GM19324 (cell line): ENCODE measurements at regions not wholly inside any gene's neighbourhood (a gene's known extent, or its start where the extent isn't known, plus 50 kb on each side); places are given as distances from the start of the nearest gene placed in this dataset.
A peak's percentile ranks its signal among the peaks of the same experiment; 100 is the strongest.

Experiments
- ATAC-seq: cut with Tn5 transposase; IDR thresholded peaks from one replicate; pipeline ENCODE4 v1.9.1; 2021; ENCODE audit warnings: mild to moderate bottlenecking, moderate library complexity; ENCODE audit not compliant: unreplicated experiment, low FRiP score

GRCh38 chr2:64196963-64197362 lies 52.7 kb upstream of the PELI1 start:
- ATAC-seq, result no peak

DNA sequence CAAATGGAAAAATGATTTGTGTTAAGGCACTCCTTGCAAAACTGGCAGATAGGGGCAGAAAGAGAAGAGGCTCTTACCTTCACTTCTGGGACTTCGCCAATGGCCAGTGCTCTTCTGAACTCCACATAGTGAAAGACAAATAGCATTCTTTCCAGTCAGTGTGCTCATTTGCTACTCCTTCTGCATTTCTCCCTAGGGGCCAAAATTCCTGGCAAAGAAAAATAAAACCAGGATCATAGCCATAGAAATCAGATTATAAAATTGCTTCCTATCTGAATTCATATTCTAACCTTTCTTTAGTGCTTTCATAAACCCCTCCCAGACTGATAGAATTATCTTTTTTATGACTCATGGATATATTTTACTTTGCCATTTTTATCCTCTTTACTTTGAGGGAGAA lies 56.9 kb upstream of the PELI1 start:
- no peak for ATAC-seq

GRCh38 chr2:64202206-64202845 lies 58.1 kb upstream of the PELI1 start:
- ATAC-seq, result no peak

DNA sequence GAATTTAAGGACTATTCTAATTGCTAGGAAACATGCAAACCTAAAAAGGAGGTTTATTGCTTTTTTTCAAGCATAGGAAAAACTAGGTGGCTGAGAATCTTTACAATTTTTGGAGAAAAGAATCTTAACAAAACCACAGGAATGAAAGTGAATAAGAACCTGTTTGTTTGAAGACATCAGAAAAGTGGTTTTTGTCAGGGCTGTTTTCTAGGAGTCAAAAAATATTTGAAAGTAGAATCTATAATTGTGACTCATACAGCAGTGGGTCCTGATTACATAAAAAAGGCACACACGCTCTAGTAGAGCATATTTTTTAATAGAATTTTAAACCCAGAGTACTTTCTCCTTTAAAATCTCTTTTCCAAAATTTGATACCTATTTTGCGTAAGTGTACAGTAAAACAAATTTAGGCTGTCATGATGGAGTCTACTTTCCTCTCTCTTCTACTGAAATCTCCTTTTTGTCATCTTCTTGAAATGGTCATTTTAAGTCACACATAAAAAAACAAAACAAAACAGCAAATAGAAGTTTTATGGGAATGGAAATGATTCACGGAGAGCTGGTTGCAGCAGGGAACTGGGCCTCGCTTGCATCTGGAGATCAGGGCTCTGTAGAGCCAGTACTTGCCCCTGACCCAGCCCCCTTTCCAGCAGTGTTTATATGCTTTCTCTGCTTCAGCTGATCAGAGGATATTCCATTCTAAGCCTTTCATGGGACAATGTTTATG lies 59.1 kb upstream of the PELI1 start:
- no peak for ATAC-seq

DNA sequence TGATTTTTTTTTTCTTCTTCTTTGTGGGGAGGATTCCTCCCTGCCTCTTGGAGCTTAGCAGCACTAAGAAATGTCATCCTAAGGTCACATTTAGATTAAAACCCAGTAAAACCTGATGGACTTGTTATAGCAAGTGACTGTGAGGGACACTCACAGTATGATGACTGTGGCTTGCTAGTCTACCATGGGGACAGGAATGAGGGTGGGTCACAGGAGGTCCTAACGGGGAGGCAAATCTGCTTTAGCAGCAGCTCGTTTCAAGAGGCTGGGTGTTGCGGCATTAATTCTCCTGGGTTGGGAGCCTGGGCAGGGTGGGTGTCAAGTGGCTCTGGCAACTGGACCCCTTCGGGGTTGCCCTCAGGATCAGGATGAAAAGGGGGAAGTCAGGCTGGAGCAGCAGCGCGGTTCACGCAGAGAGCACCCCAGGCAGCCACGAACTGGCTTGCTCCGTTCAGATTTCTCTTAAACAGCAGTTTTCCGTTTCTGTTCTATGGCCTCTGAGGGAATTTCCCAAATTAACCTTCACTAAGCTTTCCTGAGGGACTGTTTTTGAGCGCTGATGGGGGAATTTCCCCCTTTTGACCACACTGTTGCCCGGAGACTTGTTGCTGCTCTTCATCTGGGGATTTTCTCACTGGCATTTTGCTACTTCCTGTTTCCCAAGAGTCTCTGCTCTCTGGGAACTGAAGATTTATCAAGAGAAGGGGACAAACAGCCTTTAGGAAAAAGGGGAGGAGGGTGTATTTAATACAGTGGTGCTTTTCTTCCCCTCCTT lies 59.8 kb upstream of the PELI1 start:
- ATAC-seq, result peak; percentile 50

DNA sequence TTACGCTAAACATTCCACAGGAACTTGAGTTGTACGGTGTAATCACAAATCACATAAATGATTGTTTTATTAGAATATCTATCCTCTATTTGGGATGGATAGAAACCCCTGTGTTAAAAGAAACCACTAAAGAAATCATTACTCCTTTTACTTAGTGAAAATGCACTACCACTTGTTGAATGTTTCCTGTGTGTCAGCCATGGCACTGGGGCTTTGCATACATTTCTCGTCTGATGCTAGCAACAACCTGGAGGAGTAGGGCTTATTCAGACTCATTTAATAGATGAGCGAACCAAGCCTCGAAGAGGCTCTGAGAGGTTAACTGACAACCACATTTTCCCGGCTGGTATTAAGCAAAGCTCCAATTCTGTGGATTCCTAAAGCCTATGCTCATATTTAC lies 60.5 kb upstream of the PELI1 start:
- ATAC-seq, result no peak

DNA sequence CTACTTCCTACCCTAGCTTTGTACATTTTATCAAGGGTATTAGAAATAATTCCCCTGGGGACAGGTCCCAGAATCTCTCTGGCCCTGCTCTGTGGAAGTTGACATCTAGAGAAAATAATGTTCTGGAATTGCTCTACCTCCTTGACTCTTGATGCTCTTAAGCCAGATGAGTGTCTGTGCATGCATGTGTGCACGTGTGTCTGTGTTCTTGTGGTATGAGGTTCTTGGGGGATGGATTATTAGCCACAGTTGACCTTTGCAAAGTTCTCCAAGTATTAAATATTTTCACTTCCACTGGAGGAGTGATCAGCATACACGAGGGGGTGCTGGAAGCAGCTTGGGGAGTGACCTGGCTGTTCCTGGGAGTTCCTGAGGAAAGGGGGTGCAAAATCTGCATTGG lies 61.2 kb upstream of the PELI1 start:
- ATAC-seq, result no peak

GRCh38 chr2:64207573-64207972 lies 63.4 kb upstream of the PELI1 start:
- ATAC-seq, result no peak

DNA sequence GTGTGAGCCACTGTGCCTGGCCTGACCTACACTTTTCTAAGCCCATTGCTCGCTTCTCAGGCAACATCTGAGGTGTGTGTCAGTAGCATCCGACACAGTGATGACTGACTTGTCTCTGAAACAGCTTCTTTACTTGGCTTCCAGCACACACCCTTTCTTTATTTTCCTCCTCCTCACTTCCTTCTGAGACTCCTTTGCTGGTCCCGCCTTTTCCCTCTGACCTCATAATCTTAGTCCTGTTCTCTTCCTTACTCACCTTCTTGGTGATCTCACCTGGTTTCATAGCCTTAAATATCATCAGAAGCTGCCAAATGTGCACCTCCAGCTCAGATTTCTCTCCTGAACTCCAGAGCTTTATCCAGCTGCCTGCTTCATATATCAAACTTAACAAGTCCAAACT lies 66.6 kb upstream of the PELI1 start:
- no peak for ATAC-seq

- ATAC-seq, result no peak
Measured at GRCh38 chr2:64211276-64211921, 67.2 kb upstream of the PELI1 start.

- no peak for ATAC-seq
Measured at GRCh38 chr2:64212346-64212745, 68.1 kb upstream of the PELI1 start.

- no peak for ATAC-seq
Measured at GRCh38 chr2:64212801-64213321, 68.6 kb upstream of the PELI1 start.

DNA sequence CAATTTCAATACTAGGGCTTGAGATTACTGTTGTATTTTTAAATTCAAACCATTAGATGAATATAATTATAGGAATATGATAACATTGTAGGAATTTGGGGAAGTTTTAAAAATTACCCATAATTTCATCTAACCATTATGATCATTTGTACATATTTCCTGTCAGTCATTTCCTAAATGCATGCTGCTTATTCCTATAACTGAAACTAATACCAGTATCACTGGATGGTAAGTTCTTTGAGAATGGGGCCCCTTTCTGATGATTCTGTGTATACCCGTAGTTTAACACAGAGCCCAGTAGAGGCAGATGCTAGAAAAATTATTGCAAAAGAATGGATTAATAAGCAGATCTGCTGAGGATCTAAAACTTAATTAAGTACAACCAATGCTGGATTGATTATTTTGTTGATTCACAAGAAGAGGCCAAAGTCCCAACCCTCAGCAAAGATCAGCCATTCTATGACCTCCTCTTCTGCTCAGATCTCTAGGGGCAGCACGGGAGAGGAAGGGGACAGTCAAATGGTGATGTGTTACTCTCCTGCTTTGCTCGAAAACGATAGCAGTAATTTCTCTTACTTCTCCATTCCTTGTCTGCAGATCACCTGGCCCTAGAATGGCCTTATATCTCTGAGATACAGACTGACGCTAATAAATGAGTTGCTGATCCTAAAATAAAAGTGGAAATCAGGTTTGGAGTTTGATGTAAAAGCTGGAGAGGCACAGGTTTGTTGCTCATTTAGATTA lies 69.5 kb upstream of the PELI1 start:
- ATAC-seq, result peak; percentile 56

GRCh38 chr2:64214281-64215115 lies 70.3 kb upstream of the PELI1 start:
- ATAC-seq, result peak; percentile 64

DNA sequence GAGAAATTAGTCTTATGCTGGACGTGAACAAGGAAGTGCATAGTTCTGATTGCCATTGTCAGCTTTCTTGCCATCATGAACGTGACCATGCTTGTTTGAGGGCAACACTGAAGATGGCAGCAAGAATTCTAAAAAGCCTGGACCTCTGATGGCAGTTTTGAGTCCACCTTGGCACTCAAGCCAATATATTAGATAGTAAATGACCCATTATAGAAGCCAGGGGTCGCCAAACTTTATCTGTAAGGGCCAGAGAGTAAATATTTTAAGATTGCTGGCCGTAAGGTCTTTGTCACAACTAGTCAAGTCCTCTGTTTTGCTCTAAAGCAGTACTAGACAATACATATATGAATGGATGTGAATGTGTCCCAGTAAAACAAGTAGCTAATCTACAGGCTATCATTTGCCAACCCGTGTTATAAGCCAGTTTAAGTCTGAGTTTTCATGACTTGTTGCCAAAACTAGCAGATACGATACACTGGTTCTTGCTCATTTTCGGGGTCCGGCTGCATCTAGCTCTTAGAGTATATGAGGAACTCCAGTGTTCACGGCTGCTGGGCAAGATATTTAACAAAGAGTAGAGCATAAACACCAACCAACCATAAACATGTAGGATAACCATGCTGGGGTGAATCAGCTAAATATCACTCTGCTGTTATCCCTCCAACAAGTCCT lies 73.1 kb upstream of the PELI1 start:
- no peak for ATAC-seq

- no peak for ATAC-seq
Measured at GRCh38 chr2:64218137-64218802, 74.0 kb upstream of the PELI1 start.

- no peak for ATAC-seq
Measured at GRCh38 chr2:64219149-64219548, 74.9 kb upstream of the PELI1 start.

- no peak for ATAC-seq
Measured at GRCh38 chr2:64220265-64220664, 76.0 kb upstream of the PELI1 start.
